Activated CD4-positive, alpha-beta T cell treated with anti-CD3 and anti-CD28 coated beads for 4 hours (primary cell): ENCODE measurements at regions not wholly inside any gene's neighbourhood (a gene's known extent, or its start where the extent isn't known, plus 50 kb on each side); places are given as distances from the start of the nearest gene placed in this dataset.

ENCODE experiments used
- DNase-seq, 2 donors: peaks; one replicate each; pipeline ENCODE4 v3.0.0-alpha.2; 2020

- DNase-seq = no peak
These were observed 614.6 kb downstream of the TBC1D22A start for GRCh38 chr22:47376901-47377505.

- DNase-seq = no peak
These were observed 613.9 kb downstream of the TBC1D22A start for GRCh38 chr22:47376322-47376700.

GRCh38 chr22:47375621-47376321 lies 613.3 kb downstream of the TBC1D22A start:
- no peak for DNase-seq

- DNase-seq = no peak
These were observed 612.6 kb downstream of the TBC1D22A start for GRCh38 chr22:47374901-47375575.

GRCh38 chr22:47374273-47374771 lies 611.9 kb downstream of the TBC1D22A start:
- DNase-seq = no peak

GRCh38 chr22:47373648-47374272 lies 611.3 kb downstream of the TBC1D22A start:
- no peak for DNase-seq

GRCh38 chr22:47372596-47373385 lies 610.3 kb downstream of the TBC1D22A start:
- DNase-seq = no peak

- no peak for DNase-seq
These were observed 609.7 kb downstream of the TBC1D22A start for GRCh38 chr22:47372111-47372581.

GRCh38 chr22:47371263-47372090 lies 609.0 kb downstream of the TBC1D22A start:
- DNase-seq = no peak

GRCh38 chr22:47370448-47371262 lies 608.2 kb downstream of the TBC1D22A start:
- no peak for DNase-seq

GRCh38 chr22:47369431-47370015 lies 607.1 kb downstream of the TBC1D22A start:
- DNase-seq = no peak

- no peak for DNase-seq
These were observed 606.6 kb downstream of the TBC1D22A start for GRCh38 chr22:47369020-47369419.

GRCh38 chr22:47367993-47368945 lies 605.8 kb downstream of the TBC1D22A start:
- no peak for DNase-seq

GRCh38 chr22:47367107-47367690 lies 604.7 kb downstream of the TBC1D22A start:
- DNase-seq = no peak

GRCh38 chr22:47366026-47366767 lies 603.7 kb downstream of the TBC1D22A start:
- DNase-seq = no peak

GRCh38 chr22:47361247-47361646 lies 598.8 kb downstream of the TBC1D22A start:
- DNase-seq = no peak

- DNase-seq = no peak
These were observed 595.0 kb downstream of the TBC1D22A start for GRCh38 chr22:47357493-47357892.

- DNase-seq = no peak
These were observed 594.6 kb downstream of the TBC1D22A start for GRCh38 chr22:47357086-47357485.
